ENCODE measurements at regions not wholly inside any gene's neighbourhood (a gene's known extent, or its start where the extent isn't known, plus 50 kb on each side); places are given as distances from the start of the nearest gene placed in this dataset.
"Not testable (repeated sequence)": the region's sequence is repeated elsewhere in the genome, so short reads cannot be mapped to it uniquely, and the experiment has no call there.

- no peak for DNase-seq (ENCODE audit: extremely low read depth in 1 of 2, low read depth in 1 of 2)
These were observed 175.3 kb upstream of the CREB1 start for GRCh38 chr2:207354462-207354861.

GRCh38 chr2:207356567-207356966 lies 173.2 kb upstream of the CREB1 start:
- DNase-seq (ENCODE audit: extremely low read depth in 1 of 2, low read depth in 1 of 2), result no peak

DNA sequence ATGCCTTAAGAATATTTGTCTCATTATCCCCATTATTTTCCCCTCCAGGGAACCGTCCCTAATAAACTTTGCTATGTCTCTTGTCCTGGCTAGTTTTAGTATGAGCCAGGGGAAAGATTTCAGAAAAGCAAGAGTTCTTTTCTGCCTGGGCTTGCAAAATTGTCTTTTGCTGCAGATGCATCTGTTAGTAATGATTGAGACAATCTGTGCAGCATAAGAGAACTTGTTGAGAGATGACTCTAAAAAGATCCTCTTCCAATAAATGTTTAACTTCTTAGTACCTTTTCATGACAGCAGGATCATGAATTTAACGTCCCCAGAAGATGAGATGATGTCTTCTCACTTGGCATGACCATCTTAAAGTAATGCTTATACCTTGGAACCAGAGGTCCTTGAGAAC lies 172.5 kb upstream of the CREB1 start:
- DNase-seq (ENCODE audit: extremely low read depth in 1 of 2, low read depth in 1 of 2), result no peak

DNA sequence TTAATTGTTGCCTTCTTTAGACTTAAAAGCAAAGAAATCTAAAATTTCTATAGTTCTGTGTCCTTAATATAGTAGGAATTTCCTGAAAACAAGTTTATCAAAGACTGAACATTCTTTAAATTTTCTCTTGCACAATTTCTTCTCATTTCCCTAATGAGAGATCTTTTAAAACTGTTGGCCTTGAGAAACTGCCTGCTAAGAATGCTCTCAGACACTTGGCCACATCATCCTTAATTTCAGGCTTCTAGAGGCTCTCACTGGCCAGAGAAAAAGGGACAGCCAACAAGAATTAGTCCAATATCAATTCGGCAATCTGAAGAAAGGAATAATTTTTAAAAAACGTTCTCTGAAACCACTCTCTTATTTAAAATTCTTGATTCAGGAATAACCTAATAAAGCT lies 167.0 kb upstream of the CREB1 start:
- DNase-seq (ENCODE audit: extremely low read depth in 1 of 2, low read depth in 1 of 2), result no peak

GRCh38 chr2:207363761-207364290 lies 165.9 kb upstream of the CREB1 start:
- DNase-seq (ENCODE audit: extremely low read depth in 1 of 2, low read depth in 1 of 2), result no peak

GRCh38 chr2:207370646-207371045 lies 159.1 kb upstream of the CREB1 start:
- DNase-seq (ENCODE audit: extremely low read depth in 1 of 2, low read depth in 1 of 2), result no peak

DNA sequence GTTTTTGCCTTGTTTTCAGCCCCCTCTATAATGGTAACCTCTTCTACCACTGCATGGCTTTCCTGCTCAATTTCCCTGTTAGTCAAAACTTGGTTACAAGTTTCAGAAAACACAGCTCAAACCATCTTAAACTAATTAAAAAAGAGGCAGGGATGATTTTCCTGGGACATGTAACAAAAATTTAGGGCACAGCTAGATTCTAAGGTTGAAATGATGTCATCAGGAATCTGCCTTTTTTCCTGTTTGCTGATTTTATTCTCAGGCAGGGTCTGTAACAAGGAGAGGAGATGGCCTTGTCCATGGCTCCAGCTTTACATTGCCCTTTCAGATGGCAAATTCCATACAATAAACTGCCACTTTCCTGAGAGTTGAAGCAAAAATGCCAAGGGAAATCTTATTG lies 157.9 kb upstream of the CREB1 start:
- DNase-seq (ENCODE audit: extremely low read depth in 1 of 2, low read depth in 1 of 2), result no peak

- no peak for DNase-seq (ENCODE audit: extremely low read depth in 1 of 2, low read depth in 1 of 2)
These were observed 157.3 kb upstream of the CREB1 start for GRCh38 chr2:207372483-207372882.

- no peak for DNase-seq (ENCODE audit: extremely low read depth in 1 of 2, low read depth in 1 of 2)
These were observed 154.4 kb upstream of the CREB1 start for GRCh38 chr2:207375207-207375875.

- DNase-seq (ENCODE audit: extremely low read depth in 1 of 2, low read depth in 1 of 2), result not testable (repeated sequence)
These were observed 151.1 kb upstream of the CREB1 start for GRCh38 chr2:207378620-207379019.

DNA sequence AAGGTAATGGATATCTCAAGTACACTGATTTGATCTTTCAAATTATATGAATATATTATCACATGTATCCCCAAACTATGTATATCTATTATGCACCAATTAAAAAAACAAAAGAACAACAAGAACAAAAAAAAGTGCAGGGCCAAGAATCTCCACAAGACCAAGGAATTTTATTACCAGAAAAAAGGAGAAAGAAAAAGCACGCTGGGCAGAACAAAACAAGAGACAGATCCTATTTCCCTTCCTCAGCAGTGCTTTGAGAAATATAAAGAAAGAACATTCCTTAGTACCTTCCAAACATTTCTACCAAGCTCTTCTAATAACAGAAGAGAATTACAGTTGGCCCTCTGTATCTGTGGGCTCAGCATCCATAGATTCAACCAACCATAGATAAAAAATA lies 144.7 kb upstream of the CREB1 start:
- no peak for DNase-seq (ENCODE audit: extremely low read depth in 1 of 2, low read depth in 1 of 2)

GRCh38 chr2:207385903-207386302 lies 143.9 kb upstream of the CREB1 start:
- no peak for DNase-seq (ENCODE audit: extremely low read depth in 1 of 2, low read depth in 1 of 2)

- DNase-seq (ENCODE audit: extremely low read depth in 1 of 2, low read depth in 1 of 2), result no peak
These were observed 142.7 kb upstream of the CREB1 start for GRCh38 chr2:207387001-207387571.

GRCh38 chr2:207390302-207391095 lies 139.3 kb upstream of the CREB1 start:
- no peak for DNase-seq (ENCODE audit: extremely low read depth in 1 of 2, low read depth in 1 of 2)

- DNase-seq (ENCODE audit: extremely low read depth in 1 of 2, low read depth in 1 of 2), result no peak
These were observed 135.5 kb upstream of the CREB1 start for GRCh38 chr2:207394203-207394781.

GRCh38 chr2:207394812-207395534 lies 134.8 kb upstream of the CREB1 start:
- peak; percentile 33 to 83 for DNase-seq (ENCODE audit: extremely low read depth in 1 of 2, low read depth in 1 of 2)

DNA sequence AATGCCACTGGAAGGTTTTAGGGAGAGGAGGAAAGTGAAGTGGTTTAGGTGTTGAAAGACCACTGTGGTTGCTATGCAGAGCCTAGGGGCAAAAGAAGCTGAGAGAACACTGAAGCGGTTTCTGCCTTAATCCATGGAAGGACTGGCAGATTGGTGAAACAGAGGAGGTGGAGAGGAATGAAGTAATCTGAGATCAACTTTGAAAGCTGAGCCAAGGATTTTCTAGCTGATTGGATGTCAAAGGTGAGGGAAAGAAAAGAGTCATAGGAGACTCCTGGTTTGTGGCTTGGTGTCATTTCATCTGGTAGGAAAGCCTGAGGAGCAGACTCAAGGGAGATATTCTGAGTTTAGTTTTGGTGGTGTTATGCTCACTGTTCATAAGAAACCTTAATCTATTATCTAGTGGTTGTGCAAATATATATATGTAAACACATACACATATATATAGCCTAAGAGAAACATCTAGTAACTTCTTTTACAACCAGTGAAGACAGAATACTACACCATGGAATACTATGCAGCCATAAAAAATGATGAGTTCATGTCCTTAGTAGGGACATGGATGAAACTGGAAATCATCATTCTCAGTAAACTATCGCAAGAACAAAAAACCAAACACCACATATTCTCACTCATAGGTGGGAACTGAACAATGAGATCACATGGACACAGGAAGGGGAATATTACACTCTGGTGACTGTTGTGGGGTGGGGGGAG lies 134.1 kb upstream of the CREB1 start:
- no peak for DNase-seq (ENCODE audit: extremely low read depth in 1 of 2, low read depth in 1 of 2)

DNA sequence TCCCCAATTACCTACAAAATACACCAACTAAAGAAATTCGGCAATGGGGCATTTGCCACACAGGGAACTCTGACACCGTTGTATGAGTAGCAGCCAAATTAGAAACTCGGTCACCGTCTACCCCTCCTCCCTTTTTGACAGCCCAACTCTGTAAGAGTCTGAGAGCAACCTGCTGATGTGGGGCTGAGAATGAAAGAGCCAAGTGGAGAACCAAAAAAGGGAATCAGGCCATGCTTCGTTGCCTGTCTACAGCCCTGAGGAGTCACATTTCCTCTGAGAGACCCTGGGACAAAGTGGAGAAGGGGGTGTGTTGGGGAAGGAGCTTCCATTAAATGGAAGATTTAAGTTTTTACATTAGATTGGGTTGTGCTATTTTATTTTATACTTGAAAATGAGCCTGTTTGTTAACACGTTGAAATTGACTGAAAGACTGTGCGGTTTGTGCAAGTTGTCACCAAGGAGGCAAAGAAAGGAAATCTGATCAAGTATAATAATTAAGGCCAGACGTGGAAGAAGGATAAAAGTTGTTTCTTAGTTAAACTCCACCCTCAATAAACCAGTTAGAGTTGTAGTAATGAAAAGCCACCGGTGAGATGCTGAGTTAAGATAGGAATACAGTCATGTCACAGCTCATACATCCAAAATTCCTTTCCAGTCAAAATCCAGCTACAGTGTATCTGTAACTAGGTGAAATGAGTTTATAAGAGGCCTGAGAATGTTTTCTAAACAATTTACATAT lies 131.7 kb upstream of the CREB1 start:
- no peak for DNase-seq (ENCODE audit: extremely low read depth in 1 of 2, low read depth in 1 of 2)

DNA sequence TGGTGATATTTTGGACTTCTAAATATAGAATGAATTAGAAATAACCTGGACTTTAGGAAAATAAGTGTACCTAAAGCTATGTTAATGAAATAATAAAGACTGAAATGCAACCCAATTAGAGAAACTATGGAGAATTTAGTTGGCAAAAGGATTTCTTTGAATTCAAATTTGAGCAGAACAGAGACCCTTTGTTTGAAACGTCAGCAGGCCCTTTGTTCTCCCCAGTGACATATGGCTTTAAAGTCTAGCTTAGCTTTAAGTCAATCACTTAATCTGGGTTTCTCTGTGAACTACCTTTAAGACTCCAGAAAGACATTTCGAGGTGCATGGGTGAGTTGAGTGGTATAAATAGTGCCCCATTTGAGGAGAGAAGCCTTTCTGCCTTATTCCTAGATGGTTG lies 130.5 kb upstream of the CREB1 start:
- DNase-seq (ENCODE audit: extremely low read depth in 1 of 2, low read depth in 1 of 2), result no peak

DNA sequence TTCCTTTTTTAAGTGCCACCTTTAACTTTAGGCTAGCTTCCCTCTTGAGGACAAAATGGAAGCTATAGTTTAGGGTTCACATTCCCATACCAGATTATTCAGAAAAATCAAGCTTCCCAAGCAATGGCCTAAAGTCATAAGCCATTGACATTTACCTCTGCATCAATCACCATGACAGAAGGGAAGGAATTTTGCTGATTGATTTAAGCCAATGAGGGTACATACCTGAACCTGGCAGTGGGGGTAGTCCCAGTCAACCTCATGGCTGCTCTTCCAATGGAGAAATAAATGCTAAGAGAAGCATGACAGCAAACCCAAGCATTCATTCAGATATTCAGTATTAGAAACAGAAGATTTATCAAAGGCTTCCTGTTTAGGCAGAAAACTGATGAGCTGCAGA lies 128.4 kb upstream of the CREB1 start:
- no peak for DNase-seq (ENCODE audit: extremely low read depth in 1 of 2, low read depth in 1 of 2)

All from stimulated activated CD8-positive, alpha-beta memory T cell treated with anti-CD3 and anti-CD28 coated beads, Interleukin-7, amount 100 ng/mL, for 48 hours (primary cell).